ENCODE measurements at regions not wholly inside any gene's neighbourhood (a gene's known extent, or its start where the extent isn't known, plus 50 kb on each side); places are given as distances from the start of the nearest gene placed in this dataset.
"Not testable (repeated sequence)": the region's sequence is repeated elsewhere in the genome, so short reads cannot be mapped to it uniquely, and the experiment has no call there.

DNA sequence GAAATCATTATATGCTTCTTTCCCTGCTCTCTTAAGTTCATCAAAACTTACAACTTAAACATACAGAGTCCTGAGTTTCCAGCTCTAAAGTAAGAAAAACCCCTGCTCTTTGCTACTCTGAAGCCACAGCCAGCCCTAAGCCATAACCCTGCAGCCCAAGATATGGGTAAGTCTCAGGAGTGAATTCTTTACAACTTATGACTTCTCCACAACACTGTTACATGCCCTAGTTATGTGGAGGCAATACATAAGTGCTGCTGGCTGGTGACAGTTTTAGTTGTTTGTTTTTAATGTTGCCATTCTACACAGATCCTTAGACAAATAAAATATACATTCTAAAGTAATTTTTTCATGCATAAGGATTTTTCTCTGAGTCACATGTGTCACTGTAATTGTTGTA lies 100.2 kb downstream of the FBXO8 start:
- no peak for DNase-seq (ENCODE audit: low read depth)
- no peak overlapping the region for H3K4me3 ChIP-seq (ENCODE audit: low read depth, low read length)

DNA sequence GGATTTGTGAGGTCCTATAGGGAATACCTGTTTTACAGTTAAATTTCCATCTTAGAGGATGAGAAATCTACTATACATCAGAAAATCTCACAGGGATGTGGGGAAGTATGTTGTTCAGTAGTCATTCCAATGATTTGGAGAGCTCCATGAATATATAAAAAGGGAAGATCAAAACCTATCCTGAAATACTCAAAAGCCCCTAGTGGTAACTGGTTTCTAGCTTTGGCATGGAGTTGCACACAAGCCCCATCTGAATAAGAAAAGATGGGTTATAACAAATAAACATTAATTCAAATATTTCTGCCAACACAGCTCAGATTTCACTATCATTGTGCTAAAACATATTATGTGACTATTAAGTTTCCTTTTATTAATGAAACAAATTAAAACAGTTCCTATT lies 101.6 kb downstream of the FBXO8 start:
- no peak overlapping the region for H3K4me3 ChIP-seq (ENCODE audit: low read depth, low read length)
- no peak for DNase-seq (ENCODE audit: low read depth)

GRCh38 chr4:174177536-174177935 lies 105.9 kb downstream of the FBXO8 start:
- DNase-seq (ENCODE audit: low read depth): no peak
- no peak overlapping the region for H3K4me3 ChIP-seq (ENCODE audit: low read depth, low read length)

DNA sequence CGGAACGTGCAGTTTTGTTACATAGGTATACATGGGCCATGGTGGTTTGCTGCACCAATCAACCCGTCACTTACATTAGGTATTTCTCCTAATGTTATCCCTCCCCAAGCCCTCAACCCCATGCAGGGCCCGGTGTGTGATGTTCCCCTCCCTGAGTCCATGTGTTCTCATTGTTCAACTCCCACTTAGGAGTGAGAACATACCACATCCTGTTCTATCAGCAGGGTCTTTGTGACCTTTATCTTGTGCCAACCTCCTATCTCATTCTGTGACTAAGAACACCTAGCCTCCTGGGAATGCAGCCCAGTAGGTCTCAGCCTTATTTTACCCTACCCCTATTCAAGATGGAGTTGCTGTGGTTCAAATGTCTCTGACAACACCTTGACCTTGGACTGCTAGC lies 107.6 kb downstream of the FBXO8 start:
- not testable (repeated sequence) for DNase-seq (ENCODE audit: low read depth); H3K4me3 ChIP-seq (ENCODE audit: low read depth, low read length)

DNA sequence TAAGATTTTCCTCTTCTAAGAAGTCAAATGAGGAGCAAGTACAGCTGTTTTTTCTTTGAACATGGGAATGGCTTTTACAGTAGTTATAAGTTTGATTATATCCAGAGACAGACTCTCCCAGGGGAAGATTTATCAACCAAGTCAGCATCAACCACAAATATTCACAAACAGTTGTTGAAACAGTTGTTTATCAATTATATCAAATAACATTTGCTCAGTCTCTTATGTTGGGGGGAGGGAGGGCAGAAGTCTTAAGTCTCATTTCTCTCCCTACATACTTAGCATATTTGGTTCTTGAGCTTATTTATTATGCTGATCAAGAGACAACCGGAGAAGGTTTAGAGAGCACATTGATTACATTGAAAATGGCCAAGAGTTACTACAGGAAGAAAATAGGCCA lies 110.1 kb downstream of the FBXO8 start:
- H3K4me3 ChIP-seq (ENCODE audit: low read depth, low read length): no peak overlapping the region
- no peak for DNase-seq (ENCODE audit: low read depth)

GRCh38 chr4:174172274-174172673 lies 111.2 kb downstream of the FBXO8 start:
- no peak for DNase-seq (ENCODE audit: low read depth)
- no peak overlapping the region for H3K4me3 ChIP-seq (ENCODE audit: low read depth, low read length)

DNA sequence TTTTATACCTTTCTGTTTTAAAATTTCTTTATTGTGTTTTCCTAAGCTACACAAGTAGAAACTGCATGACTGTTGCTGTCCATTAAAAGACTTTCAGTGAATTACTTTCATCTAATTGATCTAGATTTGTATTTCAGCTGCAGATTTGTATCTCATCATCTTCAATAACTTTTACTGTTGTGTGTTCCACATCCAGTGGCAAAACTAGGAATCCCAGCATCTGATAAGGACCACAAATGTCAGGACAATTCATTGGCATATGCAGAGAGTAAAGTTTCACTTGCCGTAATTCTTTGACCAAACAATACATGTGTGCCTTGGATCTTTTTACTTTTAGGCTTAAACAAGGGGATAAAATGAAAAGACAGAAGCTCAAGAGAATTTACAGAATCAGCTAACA lies 112.6 kb downstream of the FBXO8 start:
- no peak for DNase-seq (ENCODE audit: low read depth)

GRCh38 chr4:174170091-174170490 lies 113.4 kb downstream of the FBXO8 start:
- no peak overlapping the region for H3K4me3 ChIP-seq (ENCODE audit: low read depth, low read length)
- no peak for DNase-seq (ENCODE audit: low read depth)

More for the DNA sequence above, 112.6 kb downstream of the FBXO8 start:
- no peak overlapping the region for H3K4me3 ChIP-seq (ENCODE audit: low read depth, low read length)

DNA sequence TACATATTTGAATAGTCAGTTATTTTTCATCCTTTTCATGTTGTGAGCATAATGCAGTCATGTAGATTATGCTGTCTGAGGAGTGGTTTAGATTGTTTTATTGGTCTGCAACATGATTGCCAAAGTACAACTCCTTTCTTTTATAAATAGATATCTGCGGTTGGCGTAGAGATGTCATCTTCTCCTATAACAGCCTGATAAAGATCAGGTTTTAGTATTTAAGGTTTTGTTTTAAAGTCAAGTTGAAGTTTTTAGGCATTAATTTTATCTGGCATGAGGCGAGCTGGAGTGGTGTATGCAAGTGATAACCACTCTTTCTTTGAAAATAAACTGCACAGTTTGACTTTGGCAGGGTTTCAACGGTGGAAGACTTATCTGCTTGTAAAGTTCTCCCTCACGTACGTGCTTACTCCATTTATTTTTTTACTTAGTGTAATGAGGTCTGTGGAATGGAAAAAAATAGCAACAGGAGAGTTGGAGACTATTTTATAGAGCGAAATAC lies 126.3 kb downstream of the FBXO8 start:
- H3K4me3 ChIP-seq (ENCODE audit: low read depth, low read length): no peak overlapping the region
- no peak for DNase-seq (ENCODE audit: low read depth)

GRCh38 chr4:174156239-174156826 lies 127.1 kb downstream of the FBXO8 start:
- DNase-seq (ENCODE audit: low read depth): no peak
- H3K4me3 ChIP-seq (ENCODE audit: low read depth, low read length): no peak overlapping the region

DNA sequence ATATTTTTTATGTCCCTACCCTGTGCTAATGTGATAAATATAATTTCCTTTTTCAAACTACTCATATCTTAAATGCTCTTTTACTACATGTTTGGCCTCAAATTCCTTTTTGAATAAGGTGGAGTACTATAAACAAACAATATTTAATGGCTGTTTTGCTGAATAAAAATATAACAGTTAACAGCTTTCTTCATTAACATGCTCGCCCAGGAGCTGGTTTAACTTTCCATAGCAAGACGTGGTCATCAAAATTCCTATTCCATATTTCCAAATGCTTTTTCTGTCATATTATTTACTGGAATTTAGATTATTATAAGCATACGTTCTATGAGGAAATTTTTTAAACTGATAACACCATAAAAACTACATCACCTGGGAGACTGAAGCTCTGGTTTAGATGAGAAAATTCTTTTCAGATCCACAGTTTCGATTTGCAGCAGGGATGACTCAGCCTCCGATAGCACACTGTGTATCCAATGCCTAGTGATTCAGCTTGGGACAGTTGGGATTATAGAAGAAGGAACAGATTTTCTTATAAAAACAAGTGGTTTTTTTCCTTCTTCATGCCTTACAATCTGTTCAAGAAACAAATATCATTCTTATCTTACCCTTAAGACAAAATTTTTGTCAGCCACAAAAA lies 129.1 kb downstream of the FBXO8 start:
- DNase-seq (ENCODE audit: low read depth): peak; percentile 82
- H3K4me3 ChIP-seq (ENCODE audit: low read depth, low read length): peak overlapping the region; percentile 29

DNA sequence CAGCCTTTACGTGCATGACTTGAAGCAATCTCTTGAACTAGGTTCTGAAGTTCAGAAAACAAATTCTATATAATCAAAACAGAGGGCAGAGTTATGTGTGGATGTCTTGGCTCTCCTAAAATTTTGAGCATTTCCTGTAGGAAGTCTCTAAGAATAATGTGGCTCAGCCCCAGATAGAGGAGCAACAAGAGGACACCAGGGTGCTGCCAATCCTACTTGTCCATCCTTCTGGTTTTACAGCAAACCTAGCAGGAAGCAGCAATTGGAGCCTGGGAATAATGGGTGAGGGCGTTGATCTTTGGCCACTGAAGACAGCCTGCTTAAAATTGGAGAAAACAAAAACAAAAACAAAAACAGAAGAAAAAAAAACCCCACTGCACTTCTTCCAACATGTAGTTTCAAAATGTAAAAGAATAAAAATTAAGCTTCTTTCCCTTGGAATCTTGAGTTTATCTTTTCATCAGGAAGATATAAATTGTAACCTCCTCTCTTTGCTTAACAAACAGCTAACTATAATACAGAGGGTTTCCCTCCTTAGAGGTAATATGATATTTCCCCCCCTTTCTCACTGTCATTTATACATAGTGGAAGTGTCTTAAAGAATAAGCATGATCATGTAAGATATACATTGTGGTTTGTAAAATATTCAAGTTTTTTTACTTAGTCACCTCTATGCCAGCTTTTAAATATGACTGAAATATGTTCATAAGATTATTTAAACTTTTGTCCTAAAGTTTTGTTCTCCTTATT lies 130.6 kb downstream of the FBXO8 start:
- DNase-seq (ENCODE audit: low read depth): no peak
- H3K4me3 ChIP-seq (ENCODE audit: low read depth, low read length): no peak overlapping the region

- no peak for DNase-seq (ENCODE audit: low read depth)
- H3K4me3 ChIP-seq (ENCODE audit: low read depth, low read length): no peak overlapping the region
Measured at GRCh38 chr4:174147863-174148262, 135.6 kb downstream of the FBXO8 start.

DNA sequence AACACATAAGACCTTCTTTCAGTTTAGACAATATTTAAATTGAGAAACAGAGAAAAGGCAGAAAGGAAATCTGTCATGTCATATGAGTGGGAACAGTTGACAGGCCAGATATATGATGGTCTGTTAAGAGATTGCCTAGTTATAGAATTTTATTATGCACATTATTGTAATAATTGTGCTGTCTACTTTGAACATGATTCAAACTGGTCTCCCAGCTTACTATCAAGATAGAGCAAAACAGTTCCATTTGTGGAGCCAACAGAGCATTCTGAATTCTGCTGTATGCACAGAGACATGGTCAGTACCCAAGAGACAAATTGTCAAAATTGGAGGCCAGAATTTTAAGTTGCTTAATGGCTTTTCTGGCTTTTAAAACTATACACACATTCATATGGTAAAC lies 139.4 kb downstream of the FBXO8 start:
- no peak overlapping the region for H3K4me3 ChIP-seq (ENCODE audit: low read depth, low read length)

DNA sequence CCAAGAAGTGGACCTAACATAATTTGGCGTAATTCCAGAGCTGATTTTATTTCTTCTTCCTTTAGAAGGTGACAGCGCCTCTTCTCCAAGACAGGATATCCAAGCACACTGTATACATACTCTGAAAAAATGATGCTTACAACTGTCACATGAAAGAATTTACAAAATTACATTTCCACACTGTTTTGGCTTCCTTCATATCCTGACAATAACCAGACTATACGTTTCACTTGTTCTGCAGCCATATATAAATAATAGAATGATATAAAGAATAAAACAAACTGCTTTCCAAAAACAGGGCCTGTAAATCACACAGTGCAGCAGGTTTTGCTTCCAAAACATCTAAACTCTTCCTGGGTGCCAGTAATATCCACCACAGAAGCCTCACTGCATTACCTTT lies 141.6 kb downstream of the FBXO8 start:
- no peak for DNase-seq (ENCODE audit: low read depth)
- no peak overlapping the region for H3K4me3 ChIP-seq (ENCODE audit: low read depth, low read length)

More for the DNA sequence above, 139.4 kb downstream of the FBXO8 start:
- no peak for DNase-seq (ENCODE audit: low read depth)

- no peak for DNase-seq (ENCODE audit: low read depth)
- H3K4me3 ChIP-seq (ENCODE audit: low read depth, low read length): no peak overlapping the region
Measured at GRCh38 chr4:174138616-174139015, 144.9 kb downstream of the FBXO8 start.

- DNase-seq (ENCODE audit: low read depth): no peak
- no peak overlapping the region for H3K4me3 ChIP-seq (ENCODE audit: low read depth, low read length)
Measured at GRCh38 chr4:174137698-174138097, 145.8 kb downstream of the FBXO8 start.

DNA sequence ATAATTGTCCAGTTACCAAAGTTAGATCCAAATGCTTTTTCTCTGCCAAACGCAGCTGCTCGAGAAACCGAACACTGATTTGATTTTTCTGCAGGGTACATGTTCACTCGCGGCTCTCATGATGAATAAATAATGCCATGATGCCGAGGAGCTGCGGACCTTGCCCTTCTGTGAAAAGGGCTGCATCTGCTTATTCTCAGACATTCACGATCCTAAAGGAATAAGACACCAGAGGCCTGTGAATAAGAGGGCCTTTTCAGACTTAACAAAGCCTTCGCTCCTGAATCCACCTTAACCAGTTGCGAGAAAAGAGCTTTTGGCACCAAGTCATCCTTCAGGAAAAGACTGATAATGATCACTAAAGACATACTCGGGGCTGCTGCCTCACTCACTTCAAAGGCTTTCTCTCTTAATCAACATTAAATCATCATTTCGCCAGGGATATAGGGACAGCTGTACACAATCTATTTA lies 147.5 kb downstream of the FBXO8 start:
- DNase-seq (ENCODE audit: low read depth): no peak
- H3K4me3 ChIP-seq (ENCODE audit: low read depth, low read length): peak overlapping the region; percentile 36

GRCh38 chr4:174135530-174135929 lies 147.9 kb downstream of the FBXO8 start:
- no peak for DNase-seq (ENCODE audit: low read depth)
- peak overlapping the region; percentile 36 for H3K4me3 ChIP-seq (ENCODE audit: low read depth, low read length)

DNA sequence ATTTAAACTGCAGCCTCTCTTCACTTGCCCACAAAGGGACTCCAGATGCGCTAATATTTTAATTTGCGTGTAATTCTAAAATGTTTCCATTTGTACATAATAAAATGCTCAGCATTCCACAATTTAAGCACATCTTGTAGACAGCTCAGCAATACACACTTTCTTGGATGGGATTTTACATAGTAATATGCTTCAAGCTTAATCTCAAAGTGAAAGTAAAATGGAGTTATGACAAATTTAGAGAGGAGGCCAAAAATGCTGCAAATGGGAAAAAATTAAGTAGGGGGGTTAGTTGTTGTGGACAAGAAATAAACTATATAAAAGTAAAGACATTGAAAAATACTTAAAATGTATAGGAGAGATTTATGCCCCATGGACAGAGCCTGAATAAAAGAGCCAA lies 149.1 kb downstream of the FBXO8 start:
- H3K4me3 ChIP-seq (ENCODE audit: low read depth, low read length): peak overlapping the region; percentile 10
- no peak for DNase-seq (ENCODE audit: low read depth)

All from skeletal muscle cell (primary cell).